ENCODE measurements at regions not wholly inside any gene's neighbourhood (a gene's known extent, or its start where the extent isn't known, plus 50 kb on each side); places are given as distances from the start of the nearest gene placed in this dataset.

DNA sequence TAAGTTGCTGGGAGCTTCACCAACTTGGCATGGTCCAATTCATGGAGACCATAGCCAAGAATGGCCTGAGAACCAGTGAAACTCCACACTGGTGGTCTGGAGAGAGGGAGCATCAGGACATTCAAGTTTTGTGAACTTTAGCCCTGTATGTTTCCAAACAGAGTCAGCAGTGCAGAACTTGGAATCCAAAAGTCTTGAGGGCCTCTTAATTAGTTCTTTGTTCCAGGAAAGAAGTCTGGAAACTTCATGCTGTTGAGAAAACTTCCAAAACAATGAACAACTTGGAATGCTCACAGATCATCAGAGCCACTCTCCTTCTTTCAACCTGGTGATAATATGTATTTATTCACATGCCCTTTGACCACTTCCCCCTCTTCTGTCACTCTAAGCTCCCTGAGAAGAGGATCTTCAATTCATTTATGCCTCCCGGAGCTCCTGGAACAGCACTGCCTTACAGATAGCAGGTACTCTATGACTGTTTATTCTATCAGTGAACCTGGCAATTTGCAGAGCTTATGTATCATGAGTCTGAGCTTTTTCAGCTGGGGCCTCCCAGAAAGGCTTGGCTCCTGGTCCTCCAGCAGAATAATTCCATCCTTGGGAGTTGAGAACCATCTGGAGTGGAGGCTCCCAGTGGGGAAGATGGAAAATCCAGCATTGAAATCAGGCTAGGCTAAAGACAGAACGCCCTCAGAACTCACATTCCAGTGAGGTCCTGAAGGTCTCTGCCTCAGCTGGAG is 191.4 kb downstream of the KTN1 start:
- H3K9ac ChIP-seq (ENCODE audit: low read length): no peak overlapping the region
- WGBS (ENCODE audit: extremely low coverage, insufficient coverage, insufficient read length): no CpG with 5 or more reads among the region's 2 CpGs
- no peak overlapping the region for H2BK5ac ChIP-seq (ENCODE audit: low read depth, low read length, poor library complexity)
- H3K79me2 ChIP-seq (ENCODE audit: control insufficient read depth, insufficient read depth, low read length, poor library complexity): no peaks in the 10 kb centered on the region
- no peak overlapping the region for H2BK12ac ChIP-seq (ENCODE audit: low read length)
- no peak overlapping the region for H3K27ac ChIP-seq (ENCODE audit: low read depth, low read length)
- H2AK5ac ChIP-seq (ENCODE audit: low read length): no peak overlapping the region
- H3K79me1 ChIP-seq (ENCODE audit: low read length): no peaks in the 10 kb centered on the region
- H3K9me3 ChIP-seq (ENCODE audit: insufficient read depth, low read depth, low read length): no peaks in the 10 kb centered on the region
- no peak overlapping the region for H3K4me2 ChIP-seq (ENCODE audit: low read length)
- no peak overlapping the region for H3K4me3 ChIP-seq (ENCODE audit: low read depth, low read length)
- no peak overlapping the region for H4K12ac ChIP-seq (ENCODE audit: low read depth, low read length)
- no peaks in the 10 kb centered on the region for H3K4me1 ChIP-seq (ENCODE audit: control insufficient read depth in 1 of 2, insufficient read depth in 2 of 2, low read length in 2 of 2)
- no peak overlapping the region for H4K8ac ChIP-seq (ENCODE audit: low read depth, low read length)
- no peak overlapping the region for H2AFZ ChIP-seq (ENCODE audit: insufficient read depth, low read length, poor library complexity)
- no peak overlapping the region for H3K18ac ChIP-seq (ENCODE audit: low read length)
- H3K36me3 ChIP-seq (ENCODE audit: control insufficient read depth in 1 of 2, insufficient read depth in 2 of 2, low read length in 2 of 2): no peaks in the 10 kb centered on the region
- H3K27me3 ChIP-seq (ENCODE audit: insufficient read depth, low read length): no peaks in the 10 kb centered on the region
- H3K23ac ChIP-seq (ENCODE audit: low read length): no peak overlapping the region
- no peak overlapping the region for H2BK120ac ChIP-seq (ENCODE audit: insufficient read depth, low read length, poor library complexity)
- H4K91ac ChIP-seq (ENCODE audit: low read depth, low read length): no peak overlapping the region
- no peak overlapping the region for H3K4ac ChIP-seq (ENCODE audit: low read depth, low read length)
- no peak overlapping the region for H3K14ac ChIP-seq (ENCODE audit: low read length)
- DNase-seq: no peak

DNA sequence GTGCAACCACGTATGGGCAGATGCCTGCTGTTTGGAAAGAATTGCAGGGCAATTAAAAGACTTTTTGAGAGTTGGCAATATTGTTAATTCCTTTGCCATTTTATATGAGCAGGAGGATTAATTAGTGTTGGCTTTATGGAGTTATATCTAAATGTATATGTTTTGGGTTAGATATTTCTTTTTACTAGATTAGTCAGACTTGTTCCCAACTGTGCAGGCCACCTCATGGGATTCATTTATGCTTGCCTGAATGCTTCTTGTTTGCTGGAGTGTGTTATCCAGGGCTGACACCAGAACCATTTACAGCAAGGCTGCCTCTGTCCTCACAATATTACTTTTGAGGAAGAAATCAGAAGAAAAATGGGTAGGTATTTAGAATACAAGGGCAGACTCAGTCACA is 192.5 kb downstream of the KTN1 start:
- Histone ChIP-seq H3K9ac (ENCODE audit: low read length) (no peak overlapping the region), H3K4ac (ENCODE audit: low read depth, low read length) (no peak overlapping the region), H4K8ac (ENCODE audit: low read depth, low read length) (no peak overlapping the region), H3K27me3 (ENCODE audit: insufficient read depth, low read length) (no peaks in the 10 kb centered on the region), H3K14ac (ENCODE audit: low read length) (no peak overlapping the region), H3K27ac (ENCODE audit: low read depth, low read length) (no peak overlapping the region), H3K79me2 (ENCODE audit: control insufficient read depth, insufficient read depth, low read length, poor library complexity) (no peaks in the 10 kb centered on the region), H2BK120ac (ENCODE audit: insufficient read depth, low read length, poor library complexity) (no peak overlapping the region), H3K36me3 (ENCODE audit: control insufficient read depth in 1 of 2, insufficient read depth in 2 of 2, low read length in 2 of 2) (no peaks in the 10 kb centered on the region), H2BK5ac (ENCODE audit: low read depth, low read length, poor library complexity) (no peak overlapping the region), H4K91ac (ENCODE audit: low read depth, low read length) (no peak overlapping the region), H2BK12ac (ENCODE audit: low read length) (no peak overlapping the region), H3K79me1 (ENCODE audit: low read length) (no peaks in the 10 kb centered on the region), H3K23ac (ENCODE audit: low read length) (no peak overlapping the region), H3K18ac (ENCODE audit: low read length) (no peak overlapping the region), H3K4me3 (ENCODE audit: low read depth, low read length) (no peak overlapping the region), H2AFZ (ENCODE audit: insufficient read depth, low read length, poor library complexity) (no peak overlapping the region), H4K12ac (ENCODE audit: low read depth, low read length) (no peak overlapping the region), H2AK5ac (ENCODE audit: low read length) (no peak overlapping the region), H3K4me2 (ENCODE audit: low read length) (no peak overlapping the region), H3K4me1 (ENCODE audit: control insufficient read depth in 1 of 2, insufficient read depth in 2 of 2, low read length in 2 of 2) (no peaks in the 10 kb centered on the region), H3K9me3 (ENCODE audit: insufficient read depth, low read depth, low read length) (no peaks in the 10 kb centered on the region)
- DNase-seq: no peak
- WGBS (ENCODE audit: extremely low coverage, insufficient coverage, insufficient read length): no CpG with 5 or more reads among the region's 1 CpG

GRCh38 chr14:55773312-55773711 is 193.3 kb downstream of the KTN1 start:
- Histone ChIP-seq H3K9me3 (ENCODE audit: insufficient read depth, low read depth, low read length) (no peaks in the 10 kb centered on the region), H4K91ac (ENCODE audit: low read depth, low read length) (no peak overlapping the region), H2BK5ac (ENCODE audit: low read depth, low read length, poor library complexity) (no peak overlapping the region), H3K36me3 (ENCODE audit: control insufficient read depth in 1 of 2, insufficient read depth in 2 of 2, low read length in 2 of 2) (no peaks in the 10 kb centered on the region), H3K9ac (ENCODE audit: low read length) (no peak overlapping the region), H3K27me3 (ENCODE audit: insufficient read depth, low read length) (no peaks in the 10 kb centered on the region), H3K18ac (ENCODE audit: low read length) (no peak overlapping the region), H3K4me3 (ENCODE audit: low read depth, low read length) (no peak overlapping the region), H2BK120ac (ENCODE audit: insufficient read depth, low read length, poor library complexity) (no peak overlapping the region), H3K27ac (ENCODE audit: low read depth, low read length) (no peak overlapping the region), H3K4ac (ENCODE audit: low read depth, low read length) (no peak overlapping the region), H4K8ac (ENCODE audit: low read depth, low read length) (no peak overlapping the region), H3K4me2 (ENCODE audit: low read length) (no peak overlapping the region), H2AFZ (ENCODE audit: insufficient read depth, low read length, poor library complexity) (no peak overlapping the region), H4K12ac (ENCODE audit: low read depth, low read length) (no peak overlapping the region), H2BK12ac (ENCODE audit: low read length) (no peak overlapping the region), H3K4me1 (ENCODE audit: control insufficient read depth in 1 of 2, insufficient read depth in 2 of 2, low read length in 2 of 2) (no peaks in the 10 kb centered on the region), H3K23ac (ENCODE audit: low read length) (no peak overlapping the region), H3K14ac (ENCODE audit: low read length) (no peak overlapping the region), H3K79me2 (ENCODE audit: control insufficient read depth, insufficient read depth, low read length, poor library complexity) (no peaks in the 10 kb centered on the region), H2AK5ac (ENCODE audit: low read length) (no peak overlapping the region), H3K79me1 (ENCODE audit: low read length) (no peaks in the 10 kb centered on the region)
- no peak for DNase-seq
- WGBS (ENCODE audit: extremely low coverage, insufficient coverage, insufficient read length): no CpG with 5 or more reads among the region's 1 CpG

- no peak overlapping the region for H3K27ac ChIP-seq (ENCODE audit: low read depth, low read length)
- no peak overlapping the region for H4K91ac ChIP-seq (ENCODE audit: low read depth, low read length)
- H3K4me3 ChIP-seq (ENCODE audit: low read depth, low read length): no peak overlapping the region
- no peaks in the 10 kb centered on the region for H3K4me1 ChIP-seq (ENCODE audit: control insufficient read depth in 1 of 2, insufficient read depth in 2 of 2, low read length in 2 of 2)
- peak in 1 of 2 donors; percentile 24 for DNase-seq
- no peak overlapping the region for H2BK5ac ChIP-seq (ENCODE audit: low read depth, low read length, poor library complexity)
- H3K27me3 ChIP-seq (ENCODE audit: insufficient read depth, low read length): no peaks in the 10 kb centered on the region
- no peak overlapping the region for H3K14ac ChIP-seq (ENCODE audit: low read length)
- no peaks in the 10 kb centered on the region for H3K79me1 ChIP-seq (ENCODE audit: low read length)
- H4K8ac ChIP-seq (ENCODE audit: low read depth, low read length): no peak overlapping the region
- no peak overlapping the region for H3K23ac ChIP-seq (ENCODE audit: low read length)
- H3K79me2 ChIP-seq (ENCODE audit: control insufficient read depth, insufficient read depth, low read length, poor library complexity): no peaks in the 10 kb centered on the region
- no peak overlapping the region for H2BK120ac ChIP-seq (ENCODE audit: insufficient read depth, low read length, poor library complexity)
- H4K12ac ChIP-seq (ENCODE audit: low read depth, low read length): no peak overlapping the region
- H3K9me3 ChIP-seq (ENCODE audit: insufficient read depth, low read depth, low read length): no peaks in the 10 kb centered on the region
- H3K4ac ChIP-seq (ENCODE audit: low read depth, low read length): no peak overlapping the region
- H3K36me3 ChIP-seq (ENCODE audit: control insufficient read depth in 1 of 2, insufficient read depth in 2 of 2, low read length in 2 of 2): no peaks in the 10 kb centered on the region
- WGBS (ENCODE audit: extremely low coverage, insufficient coverage, insufficient read length): no CpG with 5 or more reads among the region's 1 CpG
- H3K9ac ChIP-seq (ENCODE audit: low read length): no peak overlapping the region
- H2AFZ ChIP-seq (ENCODE audit: insufficient read depth, low read length, poor library complexity): no peak overlapping the region
- no peak overlapping the region for H3K18ac ChIP-seq (ENCODE audit: low read length)
- H3K4me2 ChIP-seq (ENCODE audit: low read length): no peak overlapping the region
- H2AK5ac ChIP-seq (ENCODE audit: low read length): no peak overlapping the region
- H2BK12ac ChIP-seq (ENCODE audit: low read length): no peak overlapping the region
Observed at GRCh38 chr14:55773984-55774545, 194.1 kb downstream of the KTN1 start.

Data from trophoblast cell (in vitro differentiated cells and primary cell).